ENCODE measurements at regions not wholly inside any gene's neighbourhood (a gene's known extent, or its start where the extent isn't known, plus 50 kb on each side); places are given as distances from the start of the nearest gene placed in this dataset.

GRCh38 chr6:122524056-122524455 lies 52.4 kb upstream of the SERINC1 start:
- DNase-seq = no peak

- peak; percentile 28 to 70 for DNase-seq
Observed at GRCh38 chr6:122530440-122531046, 58.9 kb upstream of the SERINC1 start.

GRCh38 chr6:122548281-122548680 lies 61.9 kb upstream of the PKIB start:
- no peak for DNase-seq

GRCh38 chr6:122548820-122549219 lies 61.4 kb upstream of the PKIB start:
- DNase-seq = no peak

GRCh38 chr6:122553697-122554096 lies 56.5 kb upstream of the PKIB start:
- no peak for DNase-seq

GRCh38 chr6:122555561-122555960 lies 54.6 kb upstream of the PKIB start:
- no peak for DNase-seq

- DNase-seq = no peak
Observed at GRCh38 chr6:122558080-122558479, 52.1 kb upstream of the PKIB start.
